ENCODE measurements at regions not wholly inside any gene's neighbourhood (a gene's known extent, or its start where the extent isn't known, plus 50 kb on each side); places are given as distances from the start of the nearest gene placed in this dataset.

- no peak for TF ChIP-seq ZNF318 (CRISPR knock-in tag; IDR thresholded peaks at IDR 0.05)
- no peak for TF ChIP-seq TBP (CRISPR knock-in tag; IDR thresholded peaks at IDR 0.05)
- no peak for TF ChIP-seq HMGXB3 (CRISPR knock-in tag; IDR thresholded peaks at IDR 0.05; ENCODE audit: borderline replicate concordance)
- TF ChIP-seq TGIF2 (CRISPR knock-in tag; IDR thresholded peaks at IDR 0.05), result no peak
- TF ChIP-seq SNAPC2 (CRISPR knock-in tag; IDR thresholded peaks at IDR 0.05), result no peak
- no peak for TF ChIP-seq ZNF260 (CRISPR knock-in tag; IDR thresholded peaks at IDR 0.05; ENCODE audit: borderline replicate concordance, low read depth)
These were observed 76.6 kb downstream of the GPR37 start (continued) for GRCh38 chr7:124688991-124689390.
